ENCODE measurements at regions not wholly inside any gene's neighbourhood (a gene's known extent, or its start where the extent isn't known, plus 50 kb on each side); places are given as distances from the start of the nearest gene placed in this dataset.
"Not testable (repeated sequence)": the region's sequence is repeated elsewhere in the genome, so short reads cannot be mapped to it uniquely, and the experiment has no call there.

- no peak overlapping the region for H3K27ac ChIP-seq
- no peaks in the 10 kb centered on the region for H3K36me3 ChIP-seq (replicated peaks)
- H3K4me3 ChIP-seq (ENCODE audit: low read depth, low read length): no peak overlapping the region
- H3K27me3 ChIP-seq (replicated peaks): no peaks in the 10 kb centered on the region
- in situ Hi-C loops (cut with HindIII; ENCODE audit: low pct_ligation_motif_present, low sequenced_read_pairs): no loop called here
- TF ChIP-seq CTCF (IDR thresholded peaks at IDR 0.05; ENCODE audit: low read depth, low read length, missing control alignments): no peak
- DNase-seq: no peak
Observed at GRCh38 chr7:127473409-127473808, 80.9 kb upstream of the ZNF800 start.

GRCh38 chr7:127460077-127460476 is 67.6 kb upstream of the ZNF800 start:
- in situ Hi-C loops (cut with HindIII; ENCODE audit: low pct_ligation_motif_present, low sequenced_read_pairs): no loop called here
- Histone ChIP-seq H3K36me3 (replicated peaks) (no peaks in the 10 kb centered on the region), H3K4me3 (ENCODE audit: low read depth, low read length) (no peak overlapping the region), H3K27ac (no peak overlapping the region), H3K27me3 (replicated peaks) (no peaks in the 10 kb centered on the region)
- DNase-seq: no peak
- no peak for TF ChIP-seq CTCF (IDR thresholded peaks at IDR 0.05; ENCODE audit: low read depth, low read length, missing control alignments)

GRCh38 chr7:127451258-127451657 is 58.8 kb upstream of the ZNF800 start:
- H3K27me3 ChIP-seq (replicated peaks); H3K36me3 ChIP-seq (replicated peaks); DNase-seq; H3K27ac ChIP-seq; H3K4me3 ChIP-seq (ENCODE audit: low read depth, low read length); in situ Hi-C loops (cut with HindIII; ENCODE audit: low pct_ligation_motif_present, low sequenced_read_pairs): not testable (repeated sequence)

GRCh38 chr7:127448566-127448965 is 56.1 kb upstream of the ZNF800 start:
- Histone ChIP-seq H3K27ac (no peak overlapping the region), H3K36me3 (replicated peaks) (no peaks in the 10 kb centered on the region), H3K4me3 (ENCODE audit: low read depth, low read length) (no peak overlapping the region), H3K27me3 (replicated peaks) (peaks cover 2% of the 10 kb centered on the region)
- DNase-seq: no peak
- TF ChIP-seq CTCF (IDR thresholded peaks at IDR 0.05; ENCODE audit: low read depth, low read length, missing control alignments): no peak
- in situ Hi-C loops (cut with HindIII; ENCODE audit: low pct_ligation_motif_present, low sequenced_read_pairs): no loop called here

GRCh38 chr7:127447326-127447945 is 54.9 kb upstream of the ZNF800 start:
- Histone ChIP-seq H3K27me3 (replicated peaks) (peaks cover 2% of the 10 kb centered on the region), H3K27ac (no peak overlapping the region), H3K36me3 (replicated peaks) (no peaks in the 10 kb centered on the region), H3K4me3 (ENCODE audit: low read depth, low read length) (no peak overlapping the region)
- peak; percentile 55 for DNase-seq
- peak; percentile 60 for TF ChIP-seq CTCF (IDR thresholded peaks at IDR 0.05; ENCODE audit: low read depth, low read length, missing control alignments)
- in situ Hi-C loops (cut with HindIII; ENCODE audit: low pct_ligation_motif_present, low sequenced_read_pairs): no loop called here

- in situ Hi-C loops (cut with HindIII; ENCODE audit: low pct_ligation_motif_present, low sequenced_read_pairs): no loop called here
- no peak for TF ChIP-seq CTCF (IDR thresholded peaks at IDR 0.05; ENCODE audit: low read depth, low read length, missing control alignments)
- H3K27ac ChIP-seq: no peak overlapping the region
- peaks cover 2% of the 10 kb centered on the region for H3K27me3 ChIP-seq (replicated peaks)
- no peaks in the 10 kb centered on the region for H3K36me3 ChIP-seq (replicated peaks)
- no peak overlapping the region for H3K4me3 ChIP-seq (ENCODE audit: low read depth, low read length)
- DNase-seq: no peak
Observed at GRCh38 chr7:127446842-127447241, 54.3 kb upstream of the ZNF800 start.

Measured in brain microvascular endothelial cell (primary cell).